Loucy (cell line): ENCODE measurements at regions not wholly inside any gene's neighbourhood (a gene's known extent, or its start where the extent isn't known, plus 50 kb on each side); places are given as distances from the start of the nearest gene placed in this dataset.

Experiments used
- H2AFZ ChIP-seq: fragments of 200-600 bp; sonication (generic); 2 replicates; pipeline ENCODE4 v1.6.0; 2016; ENCODE audit warnings: antibody characterized with exemption, mild to moderate bottlenecking, low read length, moderate library complexity
- H3F3A ChIP-seq: fragments of 200-600 bp; 2 replicates; pipeline ENCODE4 v1.6.0; 2016; ENCODE audit warnings: antibody characterized with exemption, low read depth, mild to moderate bottlenecking
- H3K27me3 ChIP-seq: fragments of 200-600 bp; sonication (generic); 2 replicates; pipeline ENCODE4 v1.6.1; 2014; ENCODE audit warnings: low read length, mild to moderate bottlenecking; ENCODE audit not compliant: insufficient read depth, poor library complexity, severe bottlenecking
- H3K36me3 ChIP-seq: fragments of 200-600 bp; sonication (generic); 2 replicates; pipeline ENCODE4 v1.6.1; 2016; ENCODE audit warnings: low read length; ENCODE audit not compliant: insufficient read depth
- H3K4me1 ChIP-seq: fragments of 200-600 bp; sonication (generic); 2 replicates; pipeline ENCODE4 v1.5.1; 2014; ENCODE audit warnings: low read length, mild to moderate bottlenecking; ENCODE audit not compliant: insufficient read depth, poor library complexity, severe bottlenecking
- H3K4me2 ChIP-seq: fragments of 200-600 bp; sonication (generic); 2 replicates; pipeline ENCODE4 v1.6.0; 2014; ENCODE audit warnings: antibody characterized with exemption, low read length, low read depth, mild to moderate bottlenecking; ENCODE audit not compliant: poor library complexity, severe bottlenecking
- H3K4me3 ChIP-seq: fragments of 200-600 bp; sonication (generic); 2 replicates; pipeline ENCODE4 v1.5.1; 2014; ENCODE audit warnings: low read length, mild to moderate bottlenecking, mixed read lengths; ENCODE audit not compliant: poor library complexity, severe bottlenecking
- H3K79me2 ChIP-seq: fragments of 200-600 bp; sonication (generic); 2 replicates; pipeline ENCODE4 v1.6.1; 2014; ENCODE audit warnings: low read length; ENCODE audit not compliant: insufficient read depth
- H3K9ac ChIP-seq: fragments of 200-600 bp; sonication (generic); 2 replicates; pipeline ENCODE4 v1.6.0; 2014; ENCODE audit warnings: mild to moderate bottlenecking, low read depth, low read length, moderate library complexity; ENCODE audit not compliant: poor library complexity, severe bottlenecking
- H3K9me2 ChIP-seq: fragments of 200-600 bp; sonication (generic); replicated peaks from 2 replicates; pipeline ENCODE4 v1.6.1; 2016; ENCODE audit warnings: low read depth, low read length, mixed read lengths
- H3K9me3 ChIP-seq: fragments of 200-600 bp; sonication (generic); 2 replicates; pipeline ENCODE4 v1.6.1; 2014; ENCODE audit warnings: mild to moderate bottlenecking, antibody characterized with exemption, low read length, low read depth; ENCODE audit not compliant: insufficient read depth
- H4K20me1 ChIP-seq: fragments of 200-600 bp; sonication (generic); 2 replicates; pipeline ENCODE4 v1.6.0; 2014; ENCODE audit warnings: antibody characterized with exemption, low read length, mild to moderate bottlenecking; ENCODE audit not compliant: insufficient read depth, poor library complexity, severe bottlenecking
- EZH2phosphoT487 ChIP-seq: fragments of 200-600 bp; IDR thresholded peaks from 2 replicates; pipeline ENCODE4 v1.6.1; 2018; ENCODE audit warnings: antibody characterized with exemption, mild to moderate bottlenecking, moderate library complexity, borderline replicate concordance
- TF ChIP-seq, protein P1 (sequence below): fragments of 200-600 bp; sonication (generic); conservative IDR thresholded peaks from 2 replicates; pipeline ENCODE4 v1.5.1; 2014; ENCODE audit warnings: mild to moderate bottlenecking, antibody characterized with exemption, low read length

DNA sequence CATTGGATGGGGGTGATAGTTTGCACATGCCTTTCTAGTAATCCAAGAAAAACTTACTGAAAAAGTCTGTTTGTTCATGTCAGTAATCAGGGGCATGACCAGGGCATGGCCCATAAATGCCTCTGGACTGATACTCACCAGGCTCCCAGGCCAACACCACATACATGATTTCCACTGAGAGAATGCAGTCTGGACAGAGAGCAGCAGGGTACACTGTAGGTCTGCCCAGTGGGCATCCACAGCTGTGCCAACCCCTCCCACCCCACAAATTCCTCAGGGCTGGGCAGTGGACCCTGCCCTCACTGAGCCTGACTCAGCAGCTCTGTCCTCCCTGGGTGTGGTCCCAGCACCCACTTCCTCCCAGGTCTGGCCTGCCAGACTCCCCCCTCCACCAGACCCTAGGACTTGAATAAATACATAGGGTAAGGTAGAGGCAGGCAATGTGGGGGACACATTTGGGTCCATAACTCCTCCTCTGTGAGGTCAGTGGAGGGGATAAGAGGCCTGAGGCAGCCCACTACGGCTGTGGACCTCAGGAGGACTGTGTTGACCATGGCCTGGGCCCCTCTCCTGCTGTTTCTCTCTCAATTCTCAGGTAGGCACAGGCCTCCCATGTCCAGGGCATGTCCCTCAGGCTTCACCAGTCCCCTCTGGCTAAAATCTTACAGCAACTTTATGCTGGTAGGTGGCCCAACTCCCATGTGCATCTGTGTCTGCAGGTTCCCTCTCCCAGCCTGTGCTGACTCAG is 92.2 kb upstream of the TOP3B start:
- no peaks in the 10 kb centered on the region for H3K79me2 ChIP-seq
- no peak overlapping the region for H3K4me3 ChIP-seq
- H3K9me3 ChIP-seq: no peaks in the 10 kb centered on the region
- H4K20me1 ChIP-seq: no peaks in the 10 kb centered on the region
- no peak overlapping the region for H3K4me2 ChIP-seq
- no peaks in the 10 kb centered on the region for H3F3A ChIP-seq
- TF ChIP-seq EZH2phosphoT487: no peak
- TF ChIP-seq, protein P1, sequence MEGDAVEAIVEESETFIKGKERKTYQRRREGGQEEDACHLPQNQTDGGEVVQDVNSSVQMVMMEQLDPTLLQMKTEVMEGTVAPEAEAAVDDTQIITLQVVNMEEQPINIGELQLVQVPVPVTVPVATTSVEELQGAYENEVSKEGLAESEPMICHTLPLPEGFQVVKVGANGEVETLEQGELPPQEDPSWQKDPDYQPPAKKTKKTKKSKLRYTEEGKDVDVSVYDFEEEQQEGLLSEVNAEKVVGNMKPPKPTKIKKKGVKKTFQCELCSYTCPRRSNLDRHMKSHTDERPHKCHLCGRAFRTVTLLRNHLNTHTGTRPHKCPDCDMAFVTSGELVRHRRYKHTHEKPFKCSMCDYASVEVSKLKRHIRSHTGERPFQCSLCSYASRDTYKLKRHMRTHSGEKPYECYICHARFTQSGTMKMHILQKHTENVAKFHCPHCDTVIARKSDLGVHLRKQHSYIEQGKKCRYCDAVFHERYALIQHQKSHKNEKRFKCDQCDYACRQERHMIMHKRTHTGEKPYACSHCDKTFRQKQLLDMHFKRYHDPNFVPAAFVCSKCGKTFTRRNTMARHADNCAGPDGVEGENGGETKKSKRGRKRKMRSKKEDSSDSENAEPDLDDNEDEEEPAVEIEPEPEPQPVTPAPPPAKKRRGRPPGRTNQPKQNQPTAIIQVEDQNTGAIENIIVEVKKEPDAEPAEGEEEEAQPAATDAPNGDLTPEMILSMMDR: no peak
- no peak overlapping the region for H2AFZ ChIP-seq
- H3K4me1 ChIP-seq: no peaks in the 10 kb centered on the region
- H3K9me2 ChIP-seq: no peaks in the 10 kb centered on the region
- no peak overlapping the region for H3K9ac ChIP-seq
- no peaks in the 10 kb centered on the region for H3K36me3 ChIP-seq
- no peaks in the 10 kb centered on the region for H3K27me3 ChIP-seq

DNA sequence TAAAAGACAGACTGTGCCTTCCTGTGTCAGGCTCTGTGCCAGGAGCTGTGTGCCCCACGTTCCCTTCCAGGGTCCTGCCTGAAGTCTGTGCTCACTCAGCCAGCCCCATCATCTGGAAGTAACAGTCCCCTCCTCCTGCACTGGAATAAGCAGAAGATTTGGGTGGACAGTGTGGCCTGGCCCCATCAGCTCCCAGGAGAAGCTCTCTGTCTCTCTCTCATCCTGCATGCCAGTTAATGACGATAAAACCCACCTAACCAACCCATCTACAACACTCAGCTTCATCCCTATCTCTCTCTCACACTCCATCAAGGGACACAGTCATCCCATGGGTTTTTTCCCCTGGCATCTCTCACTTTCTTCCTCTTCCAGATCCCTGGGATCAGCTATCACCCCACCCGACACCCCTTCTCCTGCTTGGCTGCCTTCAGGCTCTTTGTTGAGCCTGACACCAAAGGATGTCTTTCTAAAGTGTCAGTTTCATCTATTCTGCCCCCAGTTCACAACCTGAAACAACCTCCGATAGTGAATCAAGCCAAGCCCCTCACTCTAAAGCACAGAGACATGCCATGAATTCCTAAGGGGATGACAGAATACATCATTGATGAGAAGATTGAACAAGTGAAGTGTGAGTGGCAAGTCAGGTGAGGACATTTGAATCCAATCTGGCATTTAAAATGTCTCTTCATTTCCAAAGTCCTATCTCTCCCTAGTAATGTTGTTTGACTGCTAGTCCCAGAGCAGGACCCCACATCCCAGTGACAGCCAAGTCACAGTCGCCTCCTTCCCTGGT is 91.4 kb upstream of the TOP3B start:
- TF ChIP-seq EZH2phosphoT487: no peak
- Histone ChIP-seq H3K9ac (no peak overlapping the region), H3F3A (no peaks in the 10 kb centered on the region), H3K36me3 (no peaks in the 10 kb centered on the region), H4K20me1 (no peaks in the 10 kb centered on the region), H3K4me3 (no peak overlapping the region), H3K79me2 (no peaks in the 10 kb centered on the region), H3K4me2 (no peak overlapping the region), H2AFZ (no peak overlapping the region), H3K27me3 (no peaks in the 10 kb centered on the region), H3K9me3 (no peaks in the 10 kb centered on the region), H3K9me2 (no peaks in the 10 kb centered on the region), H3K4me1 (no peaks in the 10 kb centered on the region)

DNA sequence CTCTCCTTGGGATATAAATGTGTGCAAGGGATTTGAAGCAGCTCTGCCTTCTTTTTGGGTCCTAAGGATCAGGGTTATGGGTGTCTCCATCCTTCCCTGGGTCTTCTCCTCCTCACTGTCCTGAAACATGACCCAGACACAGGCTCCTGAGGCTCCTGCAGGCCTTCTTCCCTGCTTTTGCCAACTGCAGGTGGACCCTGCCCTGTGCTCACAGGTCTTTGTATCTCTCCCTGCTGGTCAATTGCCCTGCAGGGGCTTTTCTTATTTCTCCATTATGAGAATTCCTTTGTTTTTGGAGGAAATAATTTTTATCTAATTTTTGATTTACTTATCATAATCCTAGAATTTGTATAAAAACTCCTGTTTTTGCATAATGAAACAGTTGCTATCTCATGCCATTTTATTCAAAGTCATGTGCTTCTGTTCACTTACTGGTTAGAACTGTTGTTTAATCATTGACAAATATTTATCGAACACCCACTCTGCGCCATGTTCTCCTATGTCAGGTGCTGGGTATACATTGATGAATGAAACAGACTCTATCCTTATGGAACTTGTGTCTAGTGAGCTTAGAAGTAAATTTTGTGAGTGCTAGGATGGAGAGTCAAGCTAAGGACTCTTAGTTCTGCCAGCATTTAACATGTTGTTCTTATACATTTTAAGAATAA is 89.7 kb upstream of the TOP3B start:
- H2AFZ ChIP-seq: no peak overlapping the region
- H3K27me3 ChIP-seq: no peaks in the 10 kb centered on the region
- H3K4me2 ChIP-seq: no peak overlapping the region
- no peaks in the 10 kb centered on the region for H3K4me1 ChIP-seq
- TF ChIP-seq EZH2phosphoT487: no peak
- TF ChIP-seq, protein P1: no peak
- no peak overlapping the region for H3K4me3 ChIP-seq
- no peak overlapping the region for H3K9ac ChIP-seq
- H3K9me2 ChIP-seq: no peaks in the 10 kb centered on the region
- H4K20me1 ChIP-seq: no peaks in the 10 kb centered on the region
- H3F3A ChIP-seq: no peaks in the 10 kb centered on the region
- H3K79me2 ChIP-seq: no peaks in the 10 kb centered on the region
- H3K9me3 ChIP-seq: no peaks in the 10 kb centered on the region
- no peaks in the 10 kb centered on the region for H3K36me3 ChIP-seq
